Brain microvascular endothelial cell (primary cell): ENCODE measurements at regions not wholly inside any gene's neighbourhood (a gene's known extent, or its start where the extent isn't known, plus 50 kb on each side); places are given as distances from the start of the nearest gene placed in this dataset.
"Not testable (repeated sequence)": the region's sequence is repeated elsewhere in the genome, so short reads cannot be mapped to it uniquely, and the experiment has no call there.

Experiments used
- DNase-seq: peaks from one replicate; pipeline ENCODE4 v3.0.0-alpha.2; 2020
- H3K27ac ChIP-seq: fragments of 250-450 bp; sonication (Bioruptor Pico); 2 replicates; pipeline ENCODE4 v1.5.1; 2020; ENCODE audit warnings: mild to moderate bottlenecking, moderate library complexity
- H3K27me3 ChIP-seq: fragments of 250-450 bp; sonication (Bioruptor Pico); replicated peaks from 2 replicates; pipeline ENCODE4 v1.5.1; 2020; ENCODE audit warnings: mild to moderate bottlenecking
- H3K36me3 ChIP-seq: fragments of 250-450 bp; sonication (Bioruptor Pico); replicated peaks from 2 replicates; pipeline ENCODE4 v1.5.1; 2020; ENCODE audit warnings: mild to moderate bottlenecking
- H3K4me3 ChIP-seq: 2 replicates; pipeline ENCODE4 v1.5.1; 2011; ENCODE audit warnings: low read depth, mild to moderate bottlenecking, control low read depth, low read length, moderate library complexity
- in situ Hi-C: cut with HindIII; loops from 2 replicates; pipeline ENCODE4 v1.10.0; 2017; ENCODE audit warnings: low sequenced_read_pairs, low pct_ligation_motif_present
- TF ChIP-seq, protein P1 (sequence below): IDR thresholded peaks from 2 replicates; pipeline ENCODE4 v1.5.1; 2011; ENCODE audit warnings: low read depth, mild to moderate bottlenecking, moderate library complexity, low read length, control low read depth, inconsistent platforms; ENCODE audit errors: missing control alignments

DNA sequence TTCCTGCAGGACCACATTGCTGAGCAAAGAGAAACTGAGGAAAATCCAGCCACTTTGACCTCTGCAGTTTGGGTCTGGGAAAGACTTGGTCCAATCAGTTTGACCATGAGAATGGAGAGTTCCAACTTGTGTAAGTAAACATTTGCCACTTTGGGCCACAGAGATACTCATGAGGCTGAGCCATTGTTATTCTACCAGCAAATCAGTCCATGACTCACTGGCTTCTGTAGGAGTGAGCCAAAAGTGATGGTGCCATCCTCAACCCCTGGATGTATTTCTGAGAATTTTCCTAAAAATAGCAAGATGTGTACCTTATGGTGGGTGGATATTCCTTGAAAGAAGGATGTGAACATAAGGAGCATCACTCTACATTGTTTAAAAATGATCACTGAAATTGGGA, 192.9 kb upstream of the OR4E1 start:
- in situ Hi-C loops: no loop called here
- DNase-seq: peak; percentile 40
- Histone ChIP-seq H3K27ac (peak overlapping the region; percentile 57), H3K27me3 (no peaks in the 10 kb centered on the region), H3K4me3 (no peak overlapping the region), H3K36me3 (no peaks in the 10 kb centered on the region)
- TF ChIP-seq, protein P1, sequence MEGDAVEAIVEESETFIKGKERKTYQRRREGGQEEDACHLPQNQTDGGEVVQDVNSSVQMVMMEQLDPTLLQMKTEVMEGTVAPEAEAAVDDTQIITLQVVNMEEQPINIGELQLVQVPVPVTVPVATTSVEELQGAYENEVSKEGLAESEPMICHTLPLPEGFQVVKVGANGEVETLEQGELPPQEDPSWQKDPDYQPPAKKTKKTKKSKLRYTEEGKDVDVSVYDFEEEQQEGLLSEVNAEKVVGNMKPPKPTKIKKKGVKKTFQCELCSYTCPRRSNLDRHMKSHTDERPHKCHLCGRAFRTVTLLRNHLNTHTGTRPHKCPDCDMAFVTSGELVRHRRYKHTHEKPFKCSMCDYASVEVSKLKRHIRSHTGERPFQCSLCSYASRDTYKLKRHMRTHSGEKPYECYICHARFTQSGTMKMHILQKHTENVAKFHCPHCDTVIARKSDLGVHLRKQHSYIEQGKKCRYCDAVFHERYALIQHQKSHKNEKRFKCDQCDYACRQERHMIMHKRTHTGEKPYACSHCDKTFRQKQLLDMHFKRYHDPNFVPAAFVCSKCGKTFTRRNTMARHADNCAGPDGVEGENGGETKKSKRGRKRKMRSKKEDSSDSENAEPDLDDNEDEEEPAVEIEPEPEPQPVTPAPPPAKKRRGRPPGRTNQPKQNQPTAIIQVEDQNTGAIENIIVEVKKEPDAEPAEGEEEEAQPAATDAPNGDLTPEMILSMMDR: no peak

DNA sequence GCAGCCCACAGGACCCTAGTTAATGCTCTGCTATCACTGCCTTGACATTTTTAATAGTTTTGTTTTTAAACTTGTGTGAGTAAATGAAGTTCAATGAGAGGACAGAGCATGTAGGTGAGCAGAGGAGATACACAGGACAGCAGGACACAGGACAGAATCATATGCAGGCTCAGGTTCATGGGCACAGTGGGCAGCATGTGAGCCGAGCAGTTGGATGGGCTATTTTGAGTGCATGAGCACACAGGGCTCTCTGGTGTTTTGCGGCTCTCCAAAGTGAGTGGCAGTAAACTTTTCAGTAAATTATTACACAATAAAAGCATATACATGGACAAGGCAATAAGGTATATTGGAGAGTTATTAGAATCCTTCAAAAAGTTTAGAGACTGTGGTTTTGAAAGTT, 189.7 kb upstream of the OR4E1 start:
- H3K36me3 ChIP-seq: no peaks in the 10 kb centered on the region
- H3K27me3 ChIP-seq: peaks cover under 1% of the 10 kb centered on the region
- DNase-seq: no peak
- H3K4me3 ChIP-seq: no peak overlapping the region
- TF ChIP-seq, protein P1: no peak
- H3K27ac ChIP-seq: no peak overlapping the region
- in situ Hi-C loops: no loop called here

DNA sequence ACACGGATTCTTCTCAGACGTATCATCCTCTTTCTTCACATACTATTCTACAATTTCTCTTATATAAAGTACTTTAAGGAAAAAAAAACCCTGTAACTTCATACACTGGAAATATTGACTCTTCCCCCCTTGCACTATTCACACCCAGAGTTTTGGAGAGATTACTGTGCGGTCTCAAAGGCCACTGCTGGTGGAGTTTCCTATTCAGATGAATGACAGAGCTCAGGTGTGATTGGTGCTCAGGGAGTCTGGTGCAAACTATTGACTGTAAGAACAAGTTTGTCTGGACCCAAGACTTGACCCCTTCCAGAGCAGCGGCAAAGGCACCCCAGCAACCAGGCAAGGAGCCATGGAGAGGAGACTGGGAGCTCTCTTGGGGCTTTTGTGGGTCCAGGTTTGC, 187.5 kb upstream of the OR4E1 start:
- Histone ChIP-seq H3K36me3 (no peaks in the 10 kb centered on the region), H3K27ac (no peak overlapping the region), H3K27me3 (peaks cover 1% of the 10 kb centered on the region), H3K4me3 (no peak overlapping the region)
- TF ChIP-seq, protein P1: no peak
- in situ Hi-C loops: no loop called here
- no peak for DNase-seq

DNA sequence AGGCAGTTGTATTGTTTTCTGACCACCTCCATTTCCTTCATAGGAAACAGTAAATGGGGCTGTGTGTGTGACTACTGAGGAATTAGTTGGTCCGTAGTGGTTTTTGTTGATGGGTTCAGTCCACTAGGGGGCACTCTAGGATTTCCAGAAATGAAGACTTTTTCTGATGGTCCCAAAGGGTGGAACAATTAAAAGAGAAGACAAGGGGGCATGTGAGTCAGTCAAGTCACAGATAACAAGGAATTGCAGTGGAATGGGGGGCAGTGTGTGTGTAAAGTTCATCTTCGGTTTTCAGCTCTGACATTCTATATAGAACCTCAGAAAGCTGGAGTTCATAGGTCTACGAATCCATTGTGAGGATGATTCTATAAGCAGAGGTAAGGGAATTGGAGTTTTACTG, 186.6 kb upstream of the OR4E1 start:
- H3K27ac ChIP-seq: no peak overlapping the region
- in situ Hi-C loops: no loop called here
- no peak overlapping the region for H3K4me3 ChIP-seq
- peak; percentile 55 for DNase-seq
- H3K27me3 ChIP-seq: peaks cover 3% of the 10 kb centered on the region
- TF ChIP-seq, protein P1: peak; percentile 66
- no peaks in the 10 kb centered on the region for H3K36me3 ChIP-seq

DNA sequence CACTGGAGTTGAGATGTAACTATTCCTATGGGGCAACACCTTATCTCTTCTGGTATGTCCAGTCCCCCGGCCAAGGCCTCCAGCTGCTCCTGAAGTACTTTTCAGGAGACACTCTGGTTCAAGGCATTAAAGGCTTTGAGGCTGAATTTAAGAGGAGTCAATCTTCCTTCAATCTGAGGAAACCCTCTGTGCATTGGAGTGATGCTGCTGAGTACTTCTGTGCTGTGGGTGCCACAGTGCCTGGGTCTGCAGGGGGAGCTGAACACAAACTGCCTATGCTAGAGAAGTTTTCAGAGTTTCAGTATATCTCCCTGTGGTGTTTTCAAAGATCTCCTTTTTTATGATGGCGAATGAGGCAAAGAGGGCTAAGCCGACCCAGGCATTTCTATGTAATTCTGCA, 179.2 kb upstream of the OR4E1 start:
- Histone ChIP-seq H3K36me3 (no peaks in the 10 kb centered on the region), H3K27me3 (peaks cover 2% of the 10 kb centered on the region), H3K27ac (no peak overlapping the region), H3K4me3 (no peak overlapping the region)
- DNase-seq: no peak
- in situ Hi-C loops: no loop called here
- TF ChIP-seq, protein P1: no peak

DNA sequence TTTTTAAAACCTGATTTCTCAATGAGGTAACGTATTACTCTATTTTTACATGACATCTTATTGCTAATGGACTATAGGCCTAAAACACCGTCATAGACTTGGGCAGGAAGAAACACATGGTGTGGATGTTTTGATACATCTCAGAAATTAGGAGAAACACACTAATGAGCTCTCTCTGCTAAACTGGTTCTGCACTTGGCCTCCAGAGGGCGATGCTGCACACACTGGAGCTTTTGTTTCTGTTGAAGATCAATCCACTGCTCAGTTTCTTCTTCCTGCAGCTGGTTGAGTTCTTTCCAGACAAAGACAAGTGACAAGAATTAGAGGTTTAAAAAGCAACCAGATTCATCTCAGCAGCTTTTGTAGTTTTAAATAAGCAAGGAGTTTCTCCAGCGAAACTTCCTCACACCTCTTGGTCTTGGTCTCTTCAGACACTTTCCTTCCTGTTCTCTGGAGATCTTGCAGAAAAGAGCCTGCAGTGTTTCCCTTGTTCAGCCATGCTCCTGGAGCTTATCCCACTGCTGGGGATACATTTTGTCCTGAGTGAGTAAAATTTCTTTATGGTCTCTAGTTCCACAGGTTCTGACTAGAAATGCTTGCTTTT, 178.5 kb upstream of the OR4E1 start:
- Histone ChIP-seq H3K27ac (no peak overlapping the region), H3K36me3 (no peaks in the 10 kb centered on the region), H3K4me3 (no peak overlapping the region), H3K27me3 (peaks cover 2% of the 10 kb centered on the region)
- TF ChIP-seq, protein P1: peak; percentile 88
- peak; percentile 29 for DNase-seq
- in situ Hi-C loops: no loop called here

DNA sequence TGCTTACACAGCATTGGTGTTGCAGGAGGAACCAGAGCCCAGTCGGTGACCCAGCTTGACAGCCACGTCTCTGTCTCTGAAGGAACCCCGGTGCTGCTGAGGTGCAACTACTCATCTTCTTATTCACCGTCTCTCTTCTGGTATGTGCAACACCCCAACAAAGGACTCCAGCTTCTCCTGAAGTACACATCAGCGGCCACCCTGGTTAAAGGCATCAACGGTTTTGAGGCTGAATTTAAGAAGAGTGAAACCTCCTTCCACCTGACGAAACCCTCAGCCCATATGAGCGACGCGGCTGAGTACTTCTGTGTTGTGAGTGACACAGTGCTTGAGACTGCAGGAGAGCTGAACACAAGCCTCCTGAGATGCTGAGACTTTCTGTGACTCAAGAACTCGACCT, 173.3 kb upstream of the OR4E1 start:
- H3K4me3 ChIP-seq, in situ Hi-C loops, DNase-seq: not testable (repeated sequence)

More for the DNA sequence above, 173.3 kb upstream of the OR4E1 start:
- not testable (repeated sequence) for H3K27ac ChIP-seq, H3K36me3 ChIP-seq, H3K27me3 ChIP-seq
